ENCODE measurements at regions not wholly inside any gene's neighbourhood (a gene's known extent, or its start where the extent isn't known, plus 50 kb on each side); places are given as distances from the start of the nearest gene placed in this dataset.
"Not testable (repeated sequence)": the region's sequence is repeated elsewhere in the genome, so short reads cannot be mapped to it uniquely, and the experiment has no call there.

DNA sequence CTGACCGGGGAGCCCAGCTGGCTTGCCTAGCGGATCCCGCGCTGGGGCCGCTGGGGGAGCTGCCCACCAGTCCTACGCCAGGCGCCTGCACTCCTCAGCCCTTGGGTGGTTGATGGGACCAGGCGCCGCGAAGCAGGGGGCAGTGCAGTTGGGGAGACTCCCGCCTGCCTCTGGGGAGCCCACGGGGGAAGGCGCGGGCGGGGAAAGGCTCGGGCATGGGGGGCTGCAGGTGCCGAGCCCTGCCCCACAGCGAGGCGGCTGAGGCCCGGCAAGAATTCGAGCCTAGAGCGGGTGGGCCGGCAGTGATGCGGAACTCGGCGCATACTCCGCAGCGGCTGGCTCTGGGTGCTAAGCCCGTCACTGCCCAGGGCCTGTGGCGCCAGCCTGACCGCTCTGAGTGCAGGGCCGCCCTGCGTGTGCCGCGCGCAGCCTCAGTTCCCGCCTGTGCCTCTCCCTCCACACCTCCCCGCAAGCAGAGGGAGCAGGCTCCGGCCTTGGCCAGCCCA lies 249.1 kb upstream of the TEKT4 start:
- TF ChIP-seq JUND (IDR thresholded peaks at IDR 0.05; ENCODE audit: low read depth) = no peak
- DNase-seq (ENCODE audit: low read depth in 1 of 2, low spot score in 1 of 2) = no peak
- in situ Hi-C loops (cut with HindIII; ENCODE audit: low pct_unique_long_range_greater_than_20kb, low sequenced_read_pairs) = no loop called here

DNA sequence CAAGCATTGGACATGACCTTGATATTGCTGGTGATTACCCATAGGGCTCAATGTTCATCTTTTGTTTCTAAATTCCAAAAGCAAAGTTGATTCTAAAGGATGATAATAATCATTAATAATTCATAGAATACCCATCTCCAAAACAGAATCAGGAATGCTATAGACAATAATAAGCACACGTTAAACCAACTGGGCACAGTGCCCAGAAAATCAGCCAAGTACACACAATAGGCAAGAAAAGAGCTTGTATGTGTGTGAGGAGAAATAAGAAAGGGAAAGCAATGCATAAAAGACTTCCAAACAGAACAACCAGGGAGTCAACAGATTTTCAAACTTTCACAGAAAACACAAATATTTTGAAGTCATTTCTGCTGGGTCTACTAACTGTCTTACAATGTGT lies 242.3 kb upstream of the TEKT4 start:
- in situ Hi-C loops (cut with HindIII; ENCODE audit: low pct_unique_long_range_greater_than_20kb, low sequenced_read_pairs); DNase-seq (ENCODE audit: low read depth in 1 of 2, low spot score in 1 of 2): not testable (repeated sequence)

DNA sequence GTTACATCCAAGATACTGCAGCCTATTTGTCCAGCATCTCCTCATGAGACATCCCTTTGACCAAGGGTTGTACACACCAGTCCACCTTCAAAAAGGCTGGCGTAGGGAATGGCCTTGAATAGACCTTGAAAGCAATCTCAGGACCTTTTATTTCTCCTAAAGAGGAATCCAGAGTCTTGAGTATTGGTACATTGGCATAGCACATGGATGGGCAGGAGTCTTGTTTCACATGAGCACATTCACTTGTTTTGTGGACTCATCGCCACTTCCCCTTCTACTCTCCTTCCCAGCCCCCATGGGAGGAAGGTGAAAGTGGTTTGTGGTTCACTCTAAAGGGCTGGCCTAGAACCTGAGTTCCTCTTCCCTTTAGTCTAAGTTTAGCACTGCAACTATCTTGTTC lies 229.8 kb upstream of the TEKT4 start:
- DNase-seq (ENCODE audit: low read depth in 1 of 2, low spot score in 1 of 2); in situ Hi-C loops (cut with HindIII; ENCODE audit: low pct_unique_long_range_greater_than_20kb, low sequenced_read_pairs): not testable (repeated sequence)

DNA sequence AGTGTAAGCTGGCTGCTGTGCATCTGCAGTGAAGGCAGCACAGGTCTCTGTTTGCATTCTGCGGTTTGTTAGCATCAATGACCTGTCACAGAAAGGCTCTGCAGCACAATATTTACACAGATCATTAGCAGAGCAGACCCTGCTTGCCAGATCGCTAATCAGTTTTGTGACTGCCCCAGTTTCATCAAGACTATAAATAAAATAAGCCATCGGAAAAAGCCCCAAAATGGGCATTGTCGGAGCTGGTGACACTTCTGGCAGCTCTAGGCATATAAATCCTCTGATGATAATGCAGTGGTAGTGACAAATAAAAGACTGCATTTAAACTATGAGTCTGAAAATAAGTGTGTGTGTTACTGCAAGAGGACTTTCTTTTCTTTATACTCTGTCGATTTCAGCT lies 219.1 kb upstream of the TEKT4 start:
- in situ Hi-C loops (cut with HindIII; ENCODE audit: low pct_unique_long_range_greater_than_20kb, low sequenced_read_pairs) = not testable (repeated sequence)

DNA sequence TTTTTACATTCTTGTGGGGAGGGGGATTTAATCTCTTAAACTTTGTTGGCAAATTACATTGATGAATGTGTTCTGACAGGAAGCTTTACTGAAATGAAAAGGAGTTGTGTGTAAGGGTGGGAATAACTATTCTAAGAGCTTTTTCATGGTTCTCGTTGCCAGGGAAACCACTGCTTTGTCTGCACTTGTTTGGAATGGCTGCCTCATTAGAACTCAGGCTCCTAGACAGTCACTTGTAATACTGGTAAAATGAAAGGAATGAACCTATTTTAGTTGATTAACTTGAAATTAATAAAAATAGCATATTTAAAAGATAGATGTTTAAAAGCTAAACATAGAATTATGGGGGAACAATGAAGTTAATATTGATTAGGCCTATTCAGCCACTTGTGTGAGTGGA lies 201.4 kb upstream of the TEKT4 start:
- in situ Hi-C loops (cut with HindIII; ENCODE audit: low pct_unique_long_range_greater_than_20kb, low sequenced_read_pairs); DNase-seq (ENCODE audit: low read depth in 1 of 2, low spot score in 1 of 2): not testable (repeated sequence)

More for the DNA sequence above, 219.1 kb upstream of the TEKT4 start:
- DNase-seq (ENCODE audit: low read depth in 1 of 2, low spot score in 1 of 2) = not testable (repeated sequence)

DNA sequence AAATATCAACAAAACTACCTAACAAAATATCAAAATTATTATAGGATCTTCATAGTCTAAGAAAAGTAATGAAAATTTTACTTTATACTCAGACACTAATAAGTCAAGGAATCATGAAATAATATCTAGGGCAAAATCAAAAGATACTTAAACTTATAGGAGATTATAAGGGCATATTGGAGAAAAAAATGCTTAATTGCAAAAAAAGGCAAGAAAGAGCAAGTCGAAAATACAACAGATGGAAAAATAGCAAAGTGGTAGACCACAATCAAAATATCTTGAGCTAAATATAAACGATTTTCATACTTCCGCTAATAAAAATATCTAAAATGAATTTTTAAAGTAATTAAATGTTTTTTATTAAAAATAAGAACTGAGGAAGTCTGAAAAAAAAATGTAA lies 177.0 kb upstream of the TEKT4 start:
- in situ Hi-C loops (cut with HindIII; ENCODE audit: low pct_unique_long_range_greater_than_20kb, low sequenced_read_pairs); DNase-seq (ENCODE audit: low read depth in 1 of 2, low spot score in 1 of 2): not testable (repeated sequence)

DNA sequence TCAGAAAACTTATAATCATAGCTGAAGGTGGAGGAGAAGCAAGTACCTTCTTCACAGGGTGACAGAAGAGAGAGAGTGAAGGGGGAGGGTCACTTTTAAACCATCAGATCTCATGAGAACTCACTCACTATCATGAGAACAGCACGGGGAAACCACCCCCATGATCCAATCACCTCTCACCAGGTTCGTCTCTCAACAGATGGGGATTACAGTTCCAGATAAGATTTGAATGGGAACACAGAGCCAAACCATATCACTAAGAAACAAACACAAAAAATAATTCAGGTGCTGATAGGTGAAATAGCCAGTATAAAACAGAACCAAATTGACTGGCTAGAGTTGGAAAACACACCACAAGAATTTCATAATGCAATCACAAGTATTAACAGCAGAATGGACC lies 162.2 kb upstream of the TEKT4 start:
- DNase-seq (ENCODE audit: low read depth in 1 of 2, low spot score in 1 of 2); in situ Hi-C loops (cut with HindIII; ENCODE audit: low pct_unique_long_range_greater_than_20kb, low sequenced_read_pairs): not testable (repeated sequence)

DNA sequence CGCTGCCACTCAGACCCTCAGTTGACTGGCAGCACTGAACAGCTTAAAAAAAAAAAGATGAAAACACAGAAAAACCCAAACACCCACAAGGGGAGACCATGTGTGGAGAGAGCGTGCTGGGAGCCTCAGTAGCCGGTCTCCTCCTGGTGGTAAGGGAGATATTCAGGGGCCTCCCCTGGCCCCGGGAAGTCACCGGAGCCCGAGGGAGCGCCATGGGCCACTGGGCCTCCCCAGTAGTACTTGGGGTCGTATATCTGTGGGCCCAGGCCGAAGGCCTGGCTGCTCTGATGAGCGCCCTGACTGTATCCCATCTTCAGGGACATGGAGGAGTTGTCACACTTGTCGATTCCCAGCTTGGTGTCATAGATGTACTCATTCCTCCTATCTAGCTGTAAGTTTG lies 145.7 kb upstream of the TEKT4 start:
- TF ChIP-seq JUND (IDR thresholded peaks at IDR 0.05; ENCODE audit: low read depth) = no peak
- in situ Hi-C loops (cut with HindIII; ENCODE audit: low pct_unique_long_range_greater_than_20kb, low sequenced_read_pairs) = no loop called here
- no peak for DNase-seq (ENCODE audit: low read depth in 1 of 2, low spot score in 1 of 2)

DNA sequence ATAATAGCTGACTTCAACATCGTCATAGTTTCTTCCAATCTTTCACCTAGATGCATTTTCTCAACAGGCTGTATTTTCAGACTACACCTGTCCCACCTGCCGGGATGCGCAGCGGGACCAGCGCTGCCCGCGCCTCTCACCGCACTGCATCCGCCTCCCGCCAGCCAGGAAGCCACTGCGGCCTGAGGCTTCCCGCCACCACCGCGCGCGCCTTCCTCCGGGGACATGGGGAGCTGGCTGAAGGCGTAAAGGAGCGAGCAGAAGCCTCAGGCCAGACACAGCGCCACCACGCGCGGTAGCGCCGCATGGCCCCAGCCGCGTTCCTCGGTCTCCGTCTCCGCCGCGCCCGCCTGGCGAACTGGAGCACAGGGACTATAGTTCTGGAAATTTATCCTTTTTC lies 135.7 kb upstream of the TEKT4 start:
- in situ Hi-C loops (cut with HindIII; ENCODE audit: low pct_unique_long_range_greater_than_20kb, low sequenced_read_pairs); DNase-seq (ENCODE audit: low read depth in 1 of 2, low spot score in 1 of 2): not testable (repeated sequence)

DNA sequence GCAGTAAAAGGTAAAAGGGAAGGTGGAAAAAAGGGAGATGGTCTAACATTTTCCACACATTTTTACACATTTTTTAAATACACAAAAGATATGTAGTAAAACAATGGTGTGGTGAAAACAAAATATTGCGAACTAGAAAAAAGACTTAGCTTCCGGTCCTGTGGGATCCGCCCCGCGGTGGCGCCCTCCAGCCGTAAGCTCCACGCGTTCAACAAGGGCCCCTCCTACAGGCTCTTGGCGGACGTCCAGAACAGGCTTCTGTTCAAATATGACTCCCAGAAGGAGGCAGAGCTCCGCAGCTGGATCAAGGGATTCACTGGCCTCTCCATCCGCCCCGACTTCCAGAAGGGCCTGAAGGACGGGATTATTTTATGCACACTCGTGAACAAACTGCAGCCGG lies 134.1 kb upstream of the TEKT4 start:
- in situ Hi-C loops (cut with HindIII; ENCODE audit: low pct_unique_long_range_greater_than_20kb, low sequenced_read_pairs); DNase-seq (ENCODE audit: low read depth in 1 of 2, low spot score in 1 of 2): not testable (repeated sequence)

DNA sequence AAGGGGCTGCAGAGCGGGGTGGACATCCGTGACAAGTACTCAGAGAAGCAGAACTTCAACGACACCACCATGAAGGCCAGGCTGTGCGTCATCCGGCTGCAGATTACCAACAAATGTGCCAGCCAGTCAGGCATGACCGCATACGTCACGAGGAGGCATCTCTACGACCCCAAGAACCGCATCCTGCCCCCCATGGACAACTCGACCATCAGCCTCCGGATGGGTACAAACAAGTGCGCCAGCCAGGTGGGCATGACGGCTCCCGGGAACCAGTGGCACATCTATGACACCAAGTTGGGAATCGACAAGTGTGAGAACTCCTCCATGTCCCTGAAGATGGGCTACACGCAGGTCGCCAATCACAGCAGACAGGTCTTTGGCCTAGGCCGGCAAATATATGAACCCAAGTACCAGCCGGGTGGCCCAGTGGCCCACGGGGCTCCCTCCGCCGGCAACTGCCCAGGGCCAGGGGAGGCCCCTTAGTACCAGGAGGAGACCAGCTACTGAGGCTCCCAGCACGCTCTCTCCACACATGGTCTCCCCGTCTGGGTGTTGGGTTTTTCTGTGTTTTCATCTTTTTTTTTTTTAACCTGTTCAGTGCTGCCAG lies 133.4 kb upstream of the TEKT4 start:
- DNase-seq (ENCODE audit: low read depth in 1 of 2, low spot score in 1 of 2); in situ Hi-C loops (cut with HindIII; ENCODE audit: low pct_unique_long_range_greater_than_20kb, low sequenced_read_pairs): not testable (repeated sequence)

DNA sequence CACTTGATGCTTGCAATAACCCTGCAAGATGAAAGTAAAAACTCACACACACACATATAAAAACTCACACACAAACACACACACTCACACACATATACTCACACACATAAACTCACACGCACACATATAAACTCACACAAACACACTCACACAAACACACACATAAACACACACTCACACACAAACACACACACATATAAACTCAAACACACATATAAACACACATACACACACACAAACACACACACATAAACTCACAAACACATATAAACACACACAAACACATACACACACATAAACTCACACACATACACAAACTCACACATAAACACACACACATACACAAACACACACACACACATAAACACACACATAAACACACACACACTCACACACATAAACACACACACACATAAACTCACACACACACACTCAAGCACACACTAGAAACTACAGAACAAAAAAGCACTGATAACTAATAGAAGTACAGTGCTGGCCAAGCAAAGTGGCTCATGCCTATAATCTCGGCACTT lies 117.7 kb upstream of the TEKT4 start:
- in situ Hi-C loops (cut with HindIII; ENCODE audit: low pct_unique_long_range_greater_than_20kb, low sequenced_read_pairs) = no loop called here
- no peak for DNase-seq (ENCODE audit: low read depth in 1 of 2, low spot score in 1 of 2)
- no peak for TF ChIP-seq JUND (IDR thresholded peaks at IDR 0.05; ENCODE audit: low read depth)

DNA sequence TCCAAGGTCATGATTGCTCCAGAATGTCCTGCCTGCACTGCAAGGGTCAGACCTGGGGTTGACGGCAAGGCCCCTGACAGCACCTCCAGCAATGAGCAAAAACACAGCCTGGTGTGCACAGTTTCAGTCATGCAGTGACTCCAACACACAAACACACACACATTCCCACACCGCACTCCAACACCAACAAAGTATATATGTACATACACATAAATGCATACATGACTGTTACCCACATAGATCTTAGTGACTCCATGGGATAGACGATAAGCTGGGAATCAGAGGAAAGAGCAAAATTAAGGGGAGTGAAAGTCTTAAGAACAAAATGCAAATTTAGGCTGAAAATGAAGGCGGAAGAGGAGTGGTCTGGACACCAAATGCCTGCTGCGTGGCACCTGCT lies 112.7 kb upstream of the TEKT4 start:
- TF ChIP-seq JUND (IDR thresholded peaks at IDR 0.05; ENCODE audit: low read depth) = no peak
- in situ Hi-C loops (cut with HindIII; ENCODE audit: low pct_unique_long_range_greater_than_20kb, low sequenced_read_pairs) = no loop called here
- DNase-seq (ENCODE audit: low read depth in 1 of 2, low spot score in 1 of 2) = no peak

DNA sequence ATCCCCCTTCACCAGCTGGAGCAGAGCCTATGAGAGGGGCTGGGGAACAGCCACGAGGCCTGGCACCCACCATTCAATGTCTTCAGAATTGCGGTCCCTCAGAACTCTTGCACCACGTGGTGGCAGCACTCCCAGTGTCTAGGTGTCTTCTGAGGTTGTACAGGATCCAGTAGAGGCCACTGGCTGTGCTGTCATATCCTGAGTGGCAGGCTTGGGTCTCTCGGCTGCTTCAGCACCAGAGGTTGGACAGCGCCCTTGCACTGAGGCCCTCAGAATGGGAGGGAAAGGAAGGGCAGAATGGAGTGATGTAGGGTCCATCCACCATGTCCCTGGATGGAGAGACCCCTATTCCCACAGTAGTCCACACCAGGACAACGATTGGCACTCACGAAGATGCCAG lies 112.0 kb upstream of the TEKT4 start:
- DNase-seq (ENCODE audit: low read depth in 1 of 2, low spot score in 1 of 2) = peak; percentile 37 to 88
- no peak for TF ChIP-seq JUND (IDR thresholded peaks at IDR 0.05; ENCODE audit: low read depth)
- in situ Hi-C loops (cut with HindIII; ENCODE audit: low pct_unique_long_range_greater_than_20kb, low sequenced_read_pairs) = no loop called here

Data from T47D (cell line).